Activated CD4-positive, alpha-beta T cell treated with anti-CD3 and anti-CD28 coated beads, Interleukin-2, amount 50 U/mL, for 24 hours (primary cell): ENCODE measurements at regions not wholly inside any gene's neighbourhood (a gene's known extent, or its start where the extent isn't known, plus 50 kb on each side); places are given as distances from the start of the nearest gene placed in this dataset.
"Not testable (repeated sequence)": the region's sequence is repeated elsewhere in the genome, so short reads cannot be mapped to it uniquely, and the experiment has no call there.

Experiments used
- DNase-seq, 2 donors: peaks; one replicate each; pipeline ENCODE4 v3.0.0-alpha.2; 2020; ENCODE audit warnings: low read depth in 1 of 2, low spot score in 1 of 2

GRCh38 chr5:45038366-45038987 lies 229.7 kb downstream of the MRPS30 start:
- no peak for DNase-seq

- no peak for DNase-seq
Observed at GRCh38 chr5:45042283-45042682, 233.5 kb downstream of the MRPS30 start.

GRCh38 chr5:45057564-45057963 lies 248.8 kb downstream of the MRPS30 start:
- no peak for DNase-seq

- DNase-seq = no peak
Observed at GRCh38 chr5:45060724-45061123, 252.0 kb downstream of the MRPS30 start.

- DNase-seq = no peak
Observed at GRCh38 chr5:45062044-45062443, 253.3 kb downstream of the MRPS30 start.

GRCh38 chr5:45081082-45081481 lies 272.3 kb downstream of the MRPS30 start:
- DNase-seq = no peak

GRCh38 chr5:45089870-45090269 lies 281.1 kb downstream of the MRPS30 start:
- DNase-seq = no peak

GRCh38 chr5:45093377-45093776 lies 284.6 kb downstream of the MRPS30 start:
- DNase-seq = no peak

- DNase-seq = no peak
Observed at GRCh38 chr5:45094876-45095440, 286.2 kb downstream of the MRPS30 start.

- no peak for DNase-seq
Observed at GRCh38 chr5:45098483-45098882, 289.7 kb downstream of the MRPS30 start.

GRCh38 chr5:45101146-45101545 lies 292.4 kb downstream of the MRPS30 start:
- no peak for DNase-seq

- DNase-seq = no peak
Observed at GRCh38 chr5:45105491-45105994, 296.8 kb downstream of the MRPS30 start.

- DNase-seq = no peak
Observed at GRCh38 chr5:45109062-45109461, 300.3 kb downstream of the MRPS30 start.

- DNase-seq = no peak
Observed at GRCh38 chr5:45109636-45110035, 300.9 kb downstream of the MRPS30 start.

- DNase-seq = no peak
Observed at GRCh38 chr5:45110399-45110798, 301.7 kb downstream of the MRPS30 start.

- no peak for DNase-seq
Observed at GRCh38 chr5:45113726-45114125, 305.0 kb downstream of the MRPS30 start.

GRCh38 chr5:45132972-45133371 lies 324.2 kb downstream of the MRPS30 start:
- DNase-seq = no peak

- no peak for DNase-seq
Observed at GRCh38 chr5:45162974-45163373, 354.2 kb downstream of the MRPS30 start.

GRCh38 chr5:45171563-45171962 lies 362.8 kb downstream of the MRPS30 start:
- DNase-seq = no peak

GRCh38 chr5:45172634-45173033 lies 363.9 kb downstream of the MRPS30 start:
- not testable (repeated sequence) for DNase-seq

GRCh38 chr5:45179686-45180085 lies 370.9 kb downstream of the MRPS30 start:
- no peak for DNase-seq

GRCh38 chr5:45189042-45189441 lies 380.3 kb downstream of the MRPS30 start:
- no peak for DNase-seq

GRCh38 chr5:45189481-45189880 lies 380.7 kb downstream of the MRPS30 start:
- no peak for DNase-seq
